Upper lobe of left lung (tissue), 6 donors: ENCODE measurements at regions not wholly inside any gene's neighbourhood (a gene's known extent, or its start where the extent isn't known, plus 50 kb on each side); places are given as distances from the start of the nearest gene placed in this dataset.

Experiments
- ATAC-seq, 2 donors: fragments of 200-7000 bp; cut with Tn5 transposase; one replicate each; pipeline ENCODE4 v1.9.1; 2022; ENCODE audit warnings: mild to moderate bottlenecking in 2 of 2, moderate library complexity in 2 of 2; ENCODE audit not compliant: low FRiP score in 2 of 2
- DNase-seq, 2 donors: peaks; one replicate each; pipeline ENCODE4 v3.0.0-alpha.2; 2019 to 2020
- H3K27ac ChIP-seq, 4 donors: fragments of 200-600 bp; sonication (generic); one replicate each; pipeline ENCODE4 v1.5.1; 2016 to 2019
- H3K27me3 ChIP-seq, 4 donors: fragments of 200-600 bp; sonication (generic); one replicate each; pipeline ENCODE4 v1.5.1; 2017 to 2019
- H3K36me3 ChIP-seq, 4 donors: fragments of 200-600 bp; sonication (generic); one replicate each; pipeline ENCODE4 v1.5.1; 2016 to 2019
- H3K4me1 ChIP-seq, 4 donors: fragments of 200-600 bp; sonication (generic); one replicate each; pipeline ENCODE4 v1.5.1; 2018 to 2019
- H3K4me3 ChIP-seq, 4 donors: fragments of 200-600 bp; sonication (generic); one replicate each; pipeline ENCODE4 v1.5.1; 2017 to 2019; ENCODE audit warnings: mild to moderate bottlenecking in 2 of 4, moderate library complexity in 1 of 4
- H3K9me3 ChIP-seq, 4 donors: fragments of 200-600 bp; sonication (generic); one replicate each; pipeline ENCODE4 v1.5.1; 2018 to 2019
- CTCF ChIP-seq, 6 experiments: fragments of 450-650 bp in 4 of 6; fragments of 200-600 bp in 2 of 6; sonication (generic) in 2 of 6; IDR thresholded peaks; one replicate each; pipeline ENCODE4 v1.5.1; 2016 to 2019; ENCODE audit warnings: antibody characterized with exemption in 6 of 6
- EP300 ChIP-seq, 4 donors: sonication (generic); formaldehyde crosslinking; IDR thresholded peaks; one replicate each; pipeline ENCODE4 v1.5.1; 2017; ENCODE audit warnings: antibody characterized with exemption in 4 of 4, control low read depth in 2 of 4
- POLR2A ChIP-seq, 4 donors: fragments of 450-650 bp; IDR thresholded peaks; one replicate each; pipeline ENCODE4 v1.5.1; 2016 to 2017; ENCODE audit warnings: antibody characterized with exemption in 4 of 4, mild to moderate bottlenecking in 2 of 4
- POLR2AphosphoS5 ChIP-seq, 2 donors: sonication (generic); formaldehyde crosslinking; IDR thresholded peaks; one replicate each; pipeline ENCODE4 v1.5.1; 2017; ENCODE audit warnings: antibody characterized with exemption in 2 of 2
- WGBS, 2 donors: methylation state at CpG; one replicate each; pipeline ENCODE4 v1.1.5; 2017 to 2018; 5-methylcytosine and 5-hydroxymethylcytosine counted together
- donor health status: DM: no; HTN: no; CAD: no; lungs with moderate emphysema.
- donor health status: DM: no; HTN: yes; CAD: no; lungs with severe emphysema.

GRCh38 chr1:245051349-245052221 is 103.2 kb upstream of the KIF26B start:
- Histone ChIP-seq H3K9me3 (no peaks in the 10 kb centered on the region), H3K36me3 (no peaks in the 10 kb centered on the region), H3K27me3 (no peaks in the 10 kb centered on the region), H3K27ac (peak overlapping the region in 3 of 4 donors; percentile 36 to 53 (median 41)), H3K4me1 (peaks cover 3 to 20% (median 9%) of the 10 kb centered on the region in 4 donors), H3K4me3 (peak overlapping the region in 3 of 4 donors; percentile 4 to 21 (median 5))
- 31 to 35% methylated on average over 18 of the region's 18 CpGs for WGBS, 2 donors
- no peak for TF ChIP-seq CTCF (IDR thresholded peaks at IDR 0.05)
- TF ChIP-seq POLR2AphosphoS5 (IDR thresholded peaks at IDR 0.05), result peak in 1 of 2 donors; percentile 17
- DNase-seq (peak in 1 of 2 donors; percentile 89), ATAC-seq (peak; percentile 58 to 84)

- ATAC-seq (no peak), DNase-seq (peak in 1 of 2 donors; percentile 35)
- Histone ChIP-seq H3K4me1 (peaks cover 0 to 13% (median 7%) of the 10 kb centered on the region in 4 donors), H3K36me3 (no peaks in the 10 kb centered on the region), H3K9me3 (no peaks in the 10 kb centered on the region), H3K27me3 (no peaks in the 10 kb centered on the region), H3K27ac (no peak overlapping the region), H3K4me3 (no peak overlapping the region)
- TF ChIP-seq EP300 (IDR thresholded peaks at IDR 0.05) (no peak), POLR2A (IDR thresholded peaks at IDR 0.05) (no peak), POLR2AphosphoS5 (IDR thresholded peaks at IDR 0.05) (no peak), CTCF (IDR thresholded peaks at IDR 0.05) (no peak)
- 67 to 71% methylated on average over 11 of the region's 11 CpGs for WGBS, 2 donors
Measured at GRCh38 chr1:245046769-245047168, 108.0 kb upstream of the KIF26B start.

- Histone ChIP-seq H3K36me3 (no peaks in the 10 kb centered on the region), H3K27me3 (no peaks in the 10 kb centered on the region), H3K4me1 (peaks cover 0 to 9% (median 5%) of the 10 kb centered on the region in 4 donors), H3K4me3 (no peak overlapping the region), H3K9me3 (no peaks in the 10 kb centered on the region), H3K27ac (no peak overlapping the region)
- DNase-seq, result no peak
- WGBS, 2 donors, result 86 to 94% methylated on average over 9 of the region's 9 CpGs
- TF ChIP-seq POLR2A (IDR thresholded peaks at IDR 0.05) (no peak), CTCF (IDR thresholded peaks at IDR 0.05) (no peak), EP300 (IDR thresholded peaks at IDR 0.05) (no peak), POLR2AphosphoS5 (IDR thresholded peaks at IDR 0.05) (no peak)
- ATAC-seq, result no peak
Measured at GRCh38 chr1:245046315-245046714, 108.5 kb upstream of the KIF26B start.

- ATAC-seq, result peak in 1 of 2 donors; percentile 12
- H3K4me3 ChIP-seq, result no peak overlapping the region
- 84 to 86% methylated on average over 9 of the region's 9 CpGs for WGBS, 2 donors
- no peaks in the 10 kb centered on the region for H3K36me3 ChIP-seq
- TF ChIP-seq POLR2AphosphoS5 (IDR thresholded peaks at IDR 0.05), result no peak
- no peak for TF ChIP-seq EP300 (IDR thresholded peaks at IDR 0.05)
- no peak for TF ChIP-seq POLR2A (IDR thresholded peaks at IDR 0.05)
- TF ChIP-seq CTCF (IDR thresholded peaks at IDR 0.05), result no peak
- peaks cover 0 to 7% (median 3%) of the 10 kb centered on the region in 4 donors for H3K4me1 ChIP-seq
- H3K9me3 ChIP-seq, result no peaks in the 10 kb centered on the region
- no peak for DNase-seq
- H3K27ac ChIP-seq, result no peak overlapping the region
- no peaks in the 10 kb centered on the region for H3K27me3 ChIP-seq
Measured at GRCh38 chr1:245045087-245045881, 109.5 kb upstream of the KIF26B start.
